Parathyroid adenoma (tissue), 2 donors: ENCODE measurements at regions not wholly inside any gene's neighbourhood (a gene's known extent, or its start where the extent isn't known, plus 50 kb on each side); places are given as distances from the start of the nearest gene placed in this dataset.

ENCODE experiments used
- H2AFZ ChIP-seq: fragments of 300-600 bp; sonication (generic); one replicate; pipeline ENCODE4 v1.7.0; 2017; ENCODE audit warnings: antibody characterized with exemption, mild to moderate bottlenecking
- H3K27ac ChIP-seq: fragments of 300-600 bp; sonication (generic); one replicate; pipeline ENCODE4 v1.7.0; 2017
- H3K27me3 ChIP-seq: fragments of 300-600 bp; sonication (generic); one replicate; pipeline ENCODE4 v1.7.0; 2017; ENCODE audit warnings: low read length; ENCODE audit not compliant: control insufficient read depth, insufficient read depth
- H3K36me3 ChIP-seq: fragments of 300-600 bp; sonication (generic); one replicate; pipeline ENCODE4 v1.7.0; 2017; ENCODE audit warnings: low read length; ENCODE audit not compliant: control insufficient read depth, insufficient read depth
- H3K4me1 ChIP-seq: fragments of 300-600 bp; sonication (generic); one replicate; pipeline ENCODE4 v1.7.0; 2017; ENCODE audit warnings: control low read depth
- H3K4me2 ChIP-seq: fragments of 300-600 bp; sonication (generic); one replicate; pipeline ENCODE4 v1.7.0; 2017; ENCODE audit warnings: low read length
- H3K4me3 ChIP-seq: fragments of 300-600 bp; sonication (generic); one replicate; pipeline ENCODE4 v1.7.0; 2017; ENCODE audit warnings: low read depth, low read length
- H3K79me2 ChIP-seq: fragments of 300-600 bp; sonication (generic); one replicate; pipeline ENCODE4 v1.7.0; 2017; ENCODE audit warnings: control low read depth
- H3K9ac ChIP-seq: fragments of 300-600 bp; sonication (generic); one replicate; pipeline ENCODE4 v1.7.0; 2017; ENCODE audit warnings: mild to moderate bottlenecking
- H3K9me3 ChIP-seq: fragments of 300-600 bp; sonication (generic); one replicate; pipeline ENCODE4 v1.7.0; 2017; ENCODE audit warnings: low read length; ENCODE audit not compliant: control insufficient read depth
- CTCF ChIP-seq: fragments of 300-600 bp; sonication (generic); IDR thresholded peaks from one replicate; pipeline ENCODE4 v1.7.0; 2017; ENCODE audit warnings: antibody characterized with exemption, mild to moderate bottlenecking
- donor health status: primary hyperparathyroidism.

DNA sequence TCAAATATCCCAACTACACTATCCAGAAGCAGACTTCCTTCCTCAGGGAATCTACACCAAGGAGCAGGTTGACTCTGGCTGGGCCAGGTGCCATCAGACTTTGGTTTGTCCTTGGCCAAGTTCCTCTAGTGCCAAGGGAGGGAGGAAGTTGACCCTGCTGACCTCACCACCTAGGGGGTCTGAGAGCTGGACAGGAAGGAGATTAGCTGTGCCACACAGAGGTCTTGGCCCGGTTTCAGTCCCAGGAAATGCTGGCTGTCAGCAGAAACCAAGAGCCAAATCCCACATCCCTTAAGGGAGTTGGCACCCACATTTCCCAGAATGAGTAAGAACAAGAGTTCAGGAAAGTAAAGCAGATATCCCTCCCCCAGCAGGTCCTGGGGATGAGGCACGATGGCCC is 178.2 kb downstream of the SALL1 start:
- Histone ChIP-seq H3K79me2 (no peaks in the 10 kb centered on the region), H3K27ac (peak overlapping the region; percentile 61), H3K36me3 (no peaks in the 10 kb centered on the region), H3K4me2 (no peak overlapping the region), H3K4me3 (no peak overlapping the region), H2AFZ (no peak overlapping the region), H3K9ac (no peak overlapping the region), H3K9me3 (no peaks in the 10 kb centered on the region), H3K27me3 (no peaks in the 10 kb centered on the region), H3K4me1 (peaks cover 55% of the 10 kb centered on the region)
- TF ChIP-seq CTCF = no peak

DNA sequence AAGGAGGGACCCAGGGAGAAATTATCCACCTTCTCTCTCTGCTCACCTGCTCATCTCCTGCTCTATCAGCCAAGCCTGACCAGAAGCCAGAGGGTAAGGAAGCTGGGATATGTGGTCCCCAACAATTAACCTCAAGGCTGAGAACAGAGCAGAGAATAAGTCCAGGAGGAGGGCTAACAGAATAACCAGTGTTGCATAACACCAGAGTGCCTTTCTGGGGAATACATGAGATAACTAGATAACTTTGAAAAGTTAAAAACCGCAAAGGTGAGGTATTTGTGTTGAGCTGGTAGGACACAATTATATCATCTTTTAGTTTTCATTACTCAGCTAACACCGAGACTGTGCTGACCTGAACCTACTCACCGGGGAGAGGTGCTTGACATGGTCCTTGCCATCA is 180.8 kb downstream of the SALL1 start:
- H2AFZ ChIP-seq = peak overlapping the region; percentile 25
- no peaks in the 10 kb centered on the region for H3K79me2 ChIP-seq
- TF ChIP-seq CTCF = no peak
- H3K4me1 ChIP-seq = peaks cover 56% of the 10 kb centered on the region
- no peak overlapping the region for H3K4me3 ChIP-seq
- H3K9me3 ChIP-seq = no peaks in the 10 kb centered on the region
- H3K27ac ChIP-seq = peak overlapping the region; percentile 74
- no peaks in the 10 kb centered on the region for H3K36me3 ChIP-seq
- H3K4me2 ChIP-seq = peak overlapping the region; percentile 30
- no peaks in the 10 kb centered on the region for H3K27me3 ChIP-seq
- H3K9ac ChIP-seq = no peak overlapping the region

DNA sequence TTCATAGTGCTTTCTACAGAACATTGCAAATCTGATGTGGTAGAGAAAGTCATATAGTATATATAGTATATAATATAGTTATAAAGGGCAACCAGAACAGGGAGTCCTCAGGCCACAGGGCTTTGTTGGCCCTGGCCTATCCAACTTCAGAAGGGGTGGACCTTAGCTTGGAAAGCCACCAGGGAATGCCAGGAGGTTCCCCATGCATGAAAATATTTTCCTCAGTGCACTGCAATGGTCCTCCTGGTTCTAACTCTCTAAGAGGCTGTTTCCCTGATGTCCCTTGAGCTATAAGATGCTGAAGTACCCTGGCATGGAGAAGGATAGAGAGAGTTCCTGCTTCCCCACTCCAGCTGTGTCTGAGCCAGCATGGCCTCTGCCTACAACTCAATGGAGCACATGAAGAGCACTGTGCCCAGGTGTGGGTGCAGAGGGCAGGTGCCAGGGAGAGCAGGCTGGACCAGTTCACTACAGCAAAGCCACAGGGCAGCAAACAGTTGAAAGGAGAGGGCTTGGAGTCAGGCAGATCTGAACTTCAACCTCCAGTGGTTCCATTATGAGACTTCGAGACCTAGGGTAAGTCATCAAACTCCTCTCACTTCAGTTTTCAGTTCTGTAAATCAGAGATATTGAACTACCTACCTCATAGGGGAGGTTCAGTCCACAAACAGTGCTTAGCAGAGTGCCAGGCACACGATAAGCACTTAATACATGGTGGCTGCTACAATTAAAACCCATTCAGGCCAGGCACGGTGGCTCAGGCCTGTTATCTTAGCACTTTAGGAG is 183.1 kb downstream of the SALL1 start:
- no peak overlapping the region for H3K4me2 ChIP-seq

DNA sequence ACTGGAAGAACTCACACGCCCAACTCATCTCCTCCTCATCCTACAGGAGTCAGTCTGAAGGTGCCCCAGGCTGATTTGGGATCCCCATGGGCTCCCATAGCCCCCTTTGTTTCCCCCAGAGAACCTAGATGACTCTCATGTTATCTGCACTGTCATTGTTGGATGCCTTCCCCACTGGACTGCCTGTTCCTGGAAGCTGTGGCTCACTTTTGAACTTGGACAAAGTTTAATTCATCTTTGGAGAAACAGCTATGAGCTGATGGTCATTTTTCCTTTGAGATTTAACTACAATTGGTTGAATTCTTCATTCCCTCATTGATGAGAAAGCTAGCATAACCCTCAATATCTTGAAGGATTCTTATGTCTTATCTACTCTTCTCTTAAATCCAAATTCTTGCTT is 186.6 kb downstream of the SALL1 start:
- H3K27ac ChIP-seq = no peak overlapping the region
- H3K4me3 ChIP-seq = no peak overlapping the region
- no peaks in the 10 kb centered on the region for H3K9me3 ChIP-seq
- H2AFZ ChIP-seq = no peak overlapping the region
- H3K4me2 ChIP-seq = no peak overlapping the region
- no peaks in the 10 kb centered on the region for H3K36me3 ChIP-seq
- no peak overlapping the region for H3K9ac ChIP-seq
- H3K27me3 ChIP-seq = no peaks in the 10 kb centered on the region
- TF ChIP-seq CTCF = no peak
- H3K79me2 ChIP-seq = no peaks in the 10 kb centered on the region
- H3K4me1 ChIP-seq = peaks cover 16% of the 10 kb centered on the region

More for the DNA sequence above, 183.1 kb downstream of the SALL1 start:
- Histone ChIP-seq H3K4me3 (no peak overlapping the region), H2AFZ (no peak overlapping the region), H3K79me2 (no peaks in the 10 kb centered on the region), H3K27ac (no peak overlapping the region), H3K4me1 (peaks cover 35% of the 10 kb centered on the region), H3K9me3 (no peaks in the 10 kb centered on the region), H3K36me3 (no peaks in the 10 kb centered on the region), H3K27me3 (no peaks in the 10 kb centered on the region), H3K9ac (no peak overlapping the region)
- TF ChIP-seq CTCF = no peak

DNA sequence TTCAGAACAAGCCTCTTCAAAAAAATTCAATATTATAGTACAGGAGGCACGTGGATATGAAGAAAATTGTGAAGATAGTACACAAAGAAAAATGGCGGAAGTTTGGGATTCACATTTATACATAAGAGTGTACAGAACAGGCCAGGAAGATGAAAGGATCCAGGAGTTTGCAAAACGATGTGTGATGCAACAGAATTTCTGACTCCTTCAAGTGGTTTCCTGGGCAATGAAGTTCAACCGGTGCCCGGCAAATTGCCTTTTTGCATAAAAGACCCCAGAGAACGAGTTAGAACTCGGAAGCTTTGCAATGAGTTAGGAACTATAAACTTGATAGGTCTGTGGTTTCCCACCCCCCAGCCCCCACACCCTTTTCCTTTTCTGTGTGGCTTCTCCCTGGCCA is 189.1 kb downstream of the SALL1 start:
- H3K4me3 ChIP-seq = no peak overlapping the region
- no peaks in the 10 kb centered on the region for H3K27me3 ChIP-seq
- H3K4me1 ChIP-seq = peaks cover 18% of the 10 kb centered on the region
- no peak overlapping the region for H2AFZ ChIP-seq
- H3K9me3 ChIP-seq = no peaks in the 10 kb centered on the region
- no peaks in the 10 kb centered on the region for H3K36me3 ChIP-seq
- H3K4me2 ChIP-seq = no peak overlapping the region
- H3K27ac ChIP-seq = no peak overlapping the region
- no peak for TF ChIP-seq CTCF
- H3K9ac ChIP-seq = no peak overlapping the region
- no peaks in the 10 kb centered on the region for H3K79me2 ChIP-seq
